GM10266 (cell line): ENCODE measurements at regions not wholly inside any gene's neighbourhood (a gene's known extent, or its start where the extent isn't known, plus 50 kb on each side); places are given as distances from the start of the nearest gene placed in this dataset.
"Not testable (repeated sequence)": the region's sequence is repeated elsewhere in the genome, so short reads cannot be mapped to it uniquely, and the experiment has no call there.

Experiments
- DNase-seq: peaks from one replicate; pipeline ENCODE4 v3.0.0; 2012; ENCODE audit errors: extremely low spot score
- TF ChIP-seq, protein P1 (sequence below): IDR thresholded peaks from 2 replicates; pipeline ENCODE4 v1.5.1; 2012; ENCODE audit warnings: mild to moderate bottlenecking, low read depth; ENCODE audit not compliant: control insufficient read depth, insufficient read depth; ENCODE audit errors: missing control alignments

DNA sequence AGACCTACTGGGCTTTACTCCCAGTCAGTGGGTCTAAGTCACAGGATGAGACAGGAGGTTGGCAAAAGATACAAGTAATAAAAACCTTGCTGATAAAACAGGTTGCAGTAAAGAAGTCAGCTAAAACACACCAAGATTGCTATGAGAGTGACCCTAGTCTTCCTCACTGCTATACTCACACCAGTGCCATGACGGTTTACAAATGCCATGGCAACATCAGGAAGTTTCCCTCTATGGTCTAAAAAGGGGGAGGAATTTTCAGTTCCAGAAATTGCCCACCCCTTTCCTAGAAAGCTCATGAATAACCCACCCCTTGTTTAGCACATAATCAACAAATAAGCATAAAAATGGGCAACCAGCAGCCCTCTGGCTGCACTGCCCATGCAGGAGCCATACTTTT, 966.7 kb upstream of the ROBO1 start:
- TF ChIP-seq, protein P1, sequence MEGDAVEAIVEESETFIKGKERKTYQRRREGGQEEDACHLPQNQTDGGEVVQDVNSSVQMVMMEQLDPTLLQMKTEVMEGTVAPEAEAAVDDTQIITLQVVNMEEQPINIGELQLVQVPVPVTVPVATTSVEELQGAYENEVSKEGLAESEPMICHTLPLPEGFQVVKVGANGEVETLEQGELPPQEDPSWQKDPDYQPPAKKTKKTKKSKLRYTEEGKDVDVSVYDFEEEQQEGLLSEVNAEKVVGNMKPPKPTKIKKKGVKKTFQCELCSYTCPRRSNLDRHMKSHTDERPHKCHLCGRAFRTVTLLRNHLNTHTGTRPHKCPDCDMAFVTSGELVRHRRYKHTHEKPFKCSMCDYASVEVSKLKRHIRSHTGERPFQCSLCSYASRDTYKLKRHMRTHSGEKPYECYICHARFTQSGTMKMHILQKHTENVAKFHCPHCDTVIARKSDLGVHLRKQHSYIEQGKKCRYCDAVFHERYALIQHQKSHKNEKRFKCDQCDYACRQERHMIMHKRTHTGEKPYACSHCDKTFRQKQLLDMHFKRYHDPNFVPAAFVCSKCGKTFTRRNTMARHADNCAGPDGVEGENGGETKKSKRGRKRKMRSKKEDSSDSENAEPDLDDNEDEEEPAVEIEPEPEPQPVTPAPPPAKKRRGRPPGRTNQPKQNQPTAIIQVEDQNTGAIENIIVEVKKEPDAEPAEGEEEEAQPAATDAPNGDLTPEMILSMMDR, result no peak
- DNase-seq, result no peak

GRCh38 chr3:80733522-80734176, 965.9 kb upstream of the ROBO1 start:
- TF ChIP-seq, protein P1, result no peak
- no peak for DNase-seq

- DNase-seq, result not testable (repeated sequence)
Observed at GRCh38 chr3:80727561-80727960, 959.8 kb upstream of the ROBO1 start.

- DNase-seq, result not testable (repeated sequence)
Observed at GRCh38 chr3:80709597-80710322, 942.0 kb upstream of the ROBO1 start.

DNA sequence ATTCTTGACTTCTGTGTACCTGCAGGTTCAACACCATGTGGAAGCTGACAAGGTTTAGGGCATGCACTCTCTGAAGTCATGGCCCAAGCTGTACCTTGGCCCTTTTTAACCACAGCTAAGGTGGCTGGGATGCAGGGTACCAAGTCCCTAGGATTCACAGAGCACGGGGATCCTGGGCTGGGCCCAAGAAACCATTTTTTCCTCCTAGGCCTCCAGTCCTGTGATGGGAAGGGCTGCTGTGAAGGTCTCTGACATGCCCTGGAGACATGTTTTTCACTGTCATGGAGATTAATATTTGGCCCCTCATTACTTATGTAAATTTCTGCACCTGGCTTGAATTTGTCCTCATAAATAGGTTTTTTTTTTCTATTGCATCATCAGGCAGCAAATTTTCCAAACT, 937.5 kb upstream of the ROBO1 start:
- TF ChIP-seq, protein P1, result no peak
- DNase-seq, result no peak

GRCh38 chr3:80701349-80701748, 933.6 kb upstream of the ROBO1 start:
- no peak for DNase-seq
- TF ChIP-seq, protein P1, result no peak

- TF ChIP-seq, protein P1, result no peak
- no peak for DNase-seq
Observed at GRCh38 chr3:80697291-80697690, 929.5 kb upstream of the ROBO1 start.

GRCh38 chr3:80696280-80696679, 928.5 kb upstream of the ROBO1 start:
- TF ChIP-seq, protein P1, result no peak
- no peak for DNase-seq
